IPS-NIHi11 (cell line): ENCODE measurements at regions not wholly inside any gene's neighbourhood (a gene's known extent, or its start where the extent isn't known, plus 50 kb on each side); places are given as distances from the start of the nearest gene placed in this dataset.
A peak's percentile ranks its signal among the peaks of the same experiment; 100 is the strongest.

ENCODE experiments used
- DNase-seq: peaks from one replicate; pipeline ENCODE4 v3.0.0; 2012; ENCODE audit warnings: mixed read lengths, low spot score

DNA sequence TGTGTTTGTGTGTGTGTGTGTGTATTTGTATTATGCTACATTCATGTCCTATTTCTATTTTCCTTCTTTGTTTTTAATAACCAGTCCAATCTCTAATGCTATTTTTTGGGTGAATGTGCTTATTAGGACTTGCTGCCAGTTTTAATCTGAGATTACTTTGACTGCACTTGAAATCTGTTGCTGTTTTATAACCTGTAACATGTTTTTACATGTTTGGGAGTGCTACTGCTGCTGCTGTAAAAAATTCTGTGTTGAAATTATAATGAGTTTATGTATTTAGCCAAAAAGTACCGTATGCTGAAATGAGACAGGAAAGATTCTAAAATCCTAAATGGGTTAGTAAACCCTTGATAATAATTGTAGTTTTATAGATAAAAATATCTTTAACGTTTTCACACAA lies 104.7 kb upstream of the SSBP2 start:
- no peak for DNase-seq

DNA sequence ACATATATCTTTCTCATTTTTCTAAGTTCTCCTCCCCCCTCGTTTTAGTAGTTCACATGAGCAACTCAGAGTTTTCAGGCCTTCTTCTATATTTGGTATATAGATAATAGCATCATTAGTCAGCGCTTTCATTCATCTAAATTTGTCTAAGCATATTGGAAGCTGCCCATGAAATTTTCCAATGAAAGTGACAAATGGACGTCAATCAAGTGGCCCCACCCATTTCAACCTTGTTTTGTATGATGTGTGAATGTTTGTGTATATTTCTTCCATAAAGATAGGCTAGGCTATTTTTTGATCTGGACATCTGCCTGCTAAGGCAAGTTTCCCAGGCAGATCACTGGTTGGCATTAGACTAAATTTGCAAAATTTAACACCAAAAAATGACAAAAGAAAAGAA lies 104.0 kb upstream of the SSBP2 start:
- DNase-seq, result no peak

DNA sequence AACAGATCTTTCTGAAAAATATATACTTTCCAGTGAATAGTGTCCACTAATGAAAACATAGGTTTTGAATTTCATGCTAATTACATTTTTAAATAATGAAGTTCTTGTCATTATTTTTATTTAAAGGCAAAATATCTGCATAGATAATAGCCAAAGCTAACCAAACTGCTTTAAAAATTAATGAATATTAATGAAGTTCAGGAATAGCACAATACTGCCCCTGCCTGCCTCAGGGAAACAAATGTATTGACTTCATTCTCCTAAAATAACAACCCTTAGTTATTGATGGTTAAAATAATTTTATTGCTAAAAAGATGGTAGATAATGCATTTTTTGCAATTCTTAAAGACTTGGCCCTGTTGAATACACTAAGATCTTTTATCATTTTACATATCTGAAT lies 103.6 kb upstream of the SSBP2 start:
- no peak for DNase-seq

GRCh38 chr5:81853030-81853357 lies 102.1 kb upstream of the SSBP2 start:
- no peak for DNase-seq

DNA sequence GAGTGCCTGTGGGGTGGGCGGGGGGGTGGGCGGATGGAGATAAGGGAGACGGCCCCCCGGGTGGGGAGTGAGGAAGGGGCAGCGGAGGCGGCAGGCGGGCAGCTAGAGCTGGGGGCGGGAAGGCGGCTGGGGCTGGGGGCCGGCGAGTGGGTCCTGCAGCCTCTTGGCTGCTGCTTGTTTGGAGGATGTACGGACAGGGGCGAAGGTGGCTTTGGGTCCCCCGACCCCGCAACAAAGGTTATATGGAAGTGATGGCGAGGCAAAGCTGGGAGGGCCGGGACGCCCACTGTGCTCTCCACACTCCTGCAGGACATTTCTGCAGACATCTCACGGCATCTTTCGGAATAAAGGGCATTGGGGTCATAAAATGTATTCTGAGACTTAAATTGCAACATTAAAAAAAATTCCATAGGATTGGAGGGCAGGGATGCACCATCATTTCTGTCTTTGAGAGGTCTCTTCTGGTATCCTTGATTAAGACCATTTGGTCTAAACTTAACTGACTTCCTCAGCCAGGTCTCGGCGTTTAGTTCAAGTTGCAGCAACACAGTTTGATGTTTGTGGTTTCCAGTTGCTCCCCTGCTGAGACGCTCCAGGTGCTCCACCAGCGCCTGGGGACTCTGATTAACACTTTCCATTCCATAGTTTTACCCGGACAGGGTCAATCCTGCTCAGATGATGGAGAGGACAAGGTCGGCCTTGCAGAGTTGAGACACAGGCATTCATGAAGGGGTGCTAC lies 101.6 kb upstream of the SSBP2 start:
- peak; percentile 61 for DNase-seq

DNA sequence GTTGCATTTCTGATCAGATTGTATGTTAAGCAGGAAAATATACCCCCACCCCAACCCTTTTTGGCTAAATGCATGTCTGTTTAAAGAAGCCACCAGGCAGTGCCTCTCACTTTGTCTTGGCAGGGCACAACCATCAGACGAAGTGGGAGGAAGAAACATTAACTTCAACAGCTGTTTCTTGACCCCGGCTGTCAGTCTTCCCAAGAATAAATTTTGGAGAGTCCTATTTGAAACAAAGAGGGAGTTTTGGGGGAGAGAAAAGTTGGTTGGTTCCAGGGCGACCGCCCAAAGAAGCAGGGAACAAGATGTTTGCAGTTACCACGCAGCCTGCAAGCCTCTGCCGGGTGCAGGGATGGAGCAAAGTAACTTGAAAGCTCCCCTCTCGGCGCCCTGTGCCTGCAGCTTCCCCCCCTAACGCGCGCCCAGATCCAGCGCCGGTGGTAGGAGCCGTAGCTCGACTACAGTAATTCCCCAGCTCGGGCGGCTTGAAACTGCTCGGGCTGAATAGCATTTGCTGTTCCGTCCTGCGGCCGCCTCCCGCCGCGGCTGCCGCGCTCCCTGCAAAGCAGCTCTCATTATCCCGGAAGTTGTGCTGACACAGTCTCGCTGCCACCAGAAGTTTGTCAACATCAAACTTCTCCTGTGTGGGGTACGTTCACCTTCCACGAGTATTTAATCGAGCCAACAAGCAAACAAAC lies 100.7 kb upstream of the SSBP2 start:
- DNase-seq, result peak; percentile 96

- DNase-seq, result peak; percentile 8
Observed at GRCh38 chr5:81850501-81851357, 99.8 kb upstream of the SSBP2 start.

DNA sequence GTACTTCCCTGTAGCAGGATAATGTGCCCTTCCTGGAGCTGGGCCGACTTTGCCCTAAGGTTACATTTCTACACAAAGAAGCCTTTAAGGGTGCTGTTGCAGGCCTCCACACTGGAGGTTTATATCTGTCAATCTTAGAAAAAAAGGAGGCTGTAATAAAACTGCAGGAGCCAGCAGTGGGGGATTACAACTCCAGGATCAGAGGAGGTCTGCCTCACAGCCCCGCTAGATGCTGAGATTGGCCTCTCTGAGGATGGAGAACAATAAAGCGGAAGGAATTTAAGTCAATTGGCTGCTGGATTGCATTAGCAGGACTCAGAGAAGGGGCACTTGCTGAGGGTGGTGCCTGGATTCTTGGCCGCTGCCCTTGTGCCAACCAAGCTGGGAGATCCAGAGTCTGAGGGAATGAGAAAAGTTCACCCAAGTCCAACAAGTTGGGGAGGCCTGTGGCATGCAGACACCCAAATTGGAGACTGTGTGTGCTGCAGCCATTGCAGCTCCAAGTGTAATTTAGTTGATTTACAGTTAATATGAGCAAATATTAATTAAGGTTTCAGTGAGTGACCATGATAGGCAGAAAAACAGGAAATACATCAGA lies 99.0 kb upstream of the SSBP2 start:
- no peak for DNase-seq

- DNase-seq, result peak; percentile 17
Observed at GRCh38 chr5:81848362-81848880, 97.5 kb upstream of the SSBP2 start.

- no peak for DNase-seq
Observed at GRCh38 chr5:81846301-81846700, 95.4 kb upstream of the SSBP2 start.

DNA sequence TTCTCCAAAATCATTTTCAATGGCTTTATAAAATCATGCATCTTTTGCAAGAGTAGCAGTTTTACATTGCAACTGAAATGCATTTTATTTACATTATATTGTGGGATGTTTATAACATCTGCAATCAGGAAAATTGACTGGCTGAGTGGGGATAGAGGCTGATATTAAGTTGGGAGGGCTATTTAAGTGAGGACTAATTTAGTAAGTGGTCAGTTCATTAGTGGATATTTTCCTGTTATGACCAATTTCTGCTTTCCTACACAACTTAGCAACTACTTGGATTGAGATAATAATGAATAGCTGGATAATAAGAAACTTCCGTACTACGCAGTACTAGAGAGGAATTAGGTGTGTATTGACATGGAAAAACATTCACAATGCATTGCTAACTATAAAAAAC lies 92.9 kb upstream of the SSBP2 start:
- no peak for DNase-seq

DNA sequence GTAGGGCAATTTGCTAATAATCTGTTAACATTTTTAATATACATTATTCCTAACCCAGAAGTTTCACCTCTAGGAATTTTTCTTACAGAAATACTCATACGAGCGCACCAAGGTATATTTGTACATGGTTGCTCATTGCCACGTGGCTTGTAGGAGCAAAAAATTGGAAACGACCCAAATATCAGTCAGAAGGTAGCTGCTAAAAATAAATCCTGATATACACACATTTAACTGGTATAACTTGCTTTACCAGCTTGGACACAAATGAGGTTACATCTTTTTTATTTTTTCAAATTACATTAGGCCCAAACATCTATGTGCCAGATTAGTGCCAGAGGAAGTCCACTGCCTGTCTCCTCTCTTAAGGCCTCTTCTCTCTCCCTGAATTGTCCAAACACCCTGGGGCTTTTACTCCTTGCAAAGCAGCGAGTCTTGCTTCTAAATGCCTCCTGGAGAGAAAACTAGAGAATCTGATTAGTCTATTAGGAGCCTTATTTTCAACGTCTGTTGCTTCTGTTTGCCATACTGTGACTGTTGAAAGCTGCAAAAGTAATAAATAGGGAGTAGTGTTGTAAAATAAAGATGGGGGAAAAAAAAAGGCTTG lies 92.0 kb upstream of the SSBP2 start:
- no peak for DNase-seq

DNA sequence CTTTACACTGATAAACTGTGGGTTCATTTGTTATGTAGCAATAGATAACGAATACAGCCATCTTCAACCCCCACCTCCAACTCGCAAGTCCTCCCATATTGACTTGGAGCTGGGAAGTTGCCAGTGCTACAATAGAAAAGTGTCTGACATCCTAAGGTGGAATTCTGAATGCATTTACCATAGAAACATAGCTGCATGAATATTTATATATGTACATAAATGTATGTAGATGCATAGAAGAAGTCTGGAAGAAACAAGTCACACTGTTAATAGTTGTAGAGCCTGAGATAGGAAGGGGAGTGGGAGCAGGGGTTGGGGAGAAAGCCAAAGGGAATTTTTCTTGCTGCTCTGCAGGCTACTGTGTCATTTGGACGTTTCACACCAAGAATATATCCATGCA lies 88.1 kb upstream of the SSBP2 start:
- no peak for DNase-seq

DNA sequence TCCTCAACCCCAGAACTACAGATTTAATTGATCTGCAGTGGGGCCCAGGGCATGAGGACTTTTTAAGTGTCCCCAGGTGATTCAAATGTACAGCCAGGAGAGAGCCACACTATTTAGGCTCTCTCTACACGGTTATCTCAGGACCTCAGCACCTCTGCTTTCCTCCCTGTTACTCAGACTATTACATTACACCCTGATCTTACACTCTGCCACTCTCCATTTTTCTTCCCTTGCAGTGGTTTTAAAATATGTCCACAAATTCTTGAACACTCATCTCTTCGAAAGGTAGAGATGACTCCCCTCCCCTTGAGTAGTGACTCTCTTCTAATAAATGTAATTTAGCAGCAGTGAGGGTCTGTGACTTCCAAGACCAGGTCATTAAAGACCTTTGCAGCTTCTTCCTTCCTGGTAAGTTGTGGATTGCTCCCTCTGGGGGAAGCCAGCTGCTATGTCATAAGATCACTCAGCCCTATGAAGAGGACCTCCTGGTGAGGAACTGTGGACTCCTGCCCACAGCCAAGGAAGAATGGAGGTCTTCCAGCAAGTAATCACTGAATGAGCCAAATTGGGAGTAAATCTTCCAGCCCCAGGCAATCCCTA lies 87.5 kb upstream of the SSBP2 start:
- DNase-seq, result peak; percentile 39

GRCh38 chr5:81837667-81838306 lies 86.9 kb upstream of the SSBP2 start:
- no peak for DNase-seq

GRCh38 chr5:81835814-81836367 lies 85.0 kb upstream of the SSBP2 start:
- no peak for DNase-seq

- no peak for DNase-seq
Observed at GRCh38 chr5:81834021-81834660, 83.2 kb upstream of the SSBP2 start.

DNA sequence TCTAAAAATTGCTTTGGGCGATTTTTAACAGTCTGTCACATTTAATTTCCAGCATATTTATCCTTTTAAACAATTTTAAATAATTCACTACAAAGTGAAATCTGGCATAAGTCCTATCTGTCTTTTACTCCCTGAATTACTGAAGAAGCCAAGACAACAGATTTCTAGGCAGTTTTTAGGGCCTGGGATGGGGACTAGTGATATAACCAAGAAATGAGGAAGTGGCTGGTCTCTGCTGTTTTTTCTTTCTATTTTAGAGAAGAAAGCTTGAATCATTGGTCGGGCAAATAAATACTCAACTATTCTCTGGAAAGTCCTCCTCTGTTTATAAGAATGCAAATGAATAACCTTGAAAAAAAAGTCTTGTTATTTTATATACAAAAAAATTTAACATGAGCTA lies 79.7 kb upstream of the SSBP2 start:
- DNase-seq, result no peak

GRCh38 chr5:81829242-81829641 lies 78.3 kb upstream of the SSBP2 start:
- DNase-seq, result no peak

DNA sequence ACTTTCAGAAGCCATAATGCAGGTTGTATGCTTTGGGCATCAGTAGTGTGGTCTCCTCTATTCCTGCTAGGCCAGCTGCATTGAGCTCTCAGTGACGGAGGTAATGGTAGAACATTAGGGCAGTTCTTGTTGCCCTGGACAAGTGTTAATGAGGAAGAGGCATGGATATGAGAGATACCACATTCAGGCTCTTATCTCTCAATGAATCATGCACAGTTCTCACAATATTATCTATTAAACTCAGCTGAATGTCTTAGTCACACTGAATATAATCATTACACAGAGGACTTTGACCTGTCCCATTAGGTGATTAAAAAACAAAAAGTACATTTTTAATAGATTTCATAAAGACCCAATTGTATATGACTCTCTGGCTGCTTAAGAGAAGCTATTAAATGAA lies 76.6 kb upstream of the SSBP2 start:
- DNase-seq, result no peak
